Activated naive CD8-positive, alpha-beta T cell treated with anti-CD3 and anti-CD28 coated beads, Interleukin-2, amount 50 U/mL, for 24 hours (primary cell): ENCODE measurements at regions not wholly inside any gene's neighbourhood (a gene's known extent, or its start where the extent isn't known, plus 50 kb on each side); places are given as distances from the start of the nearest gene placed in this dataset.

Experiments used
- ATAC-seq: fragments of 150-1000 bp; cut with Tn5 transposase; one replicate; pipeline ENCODE4 v1.10.0; 2021
- DNase-seq: peaks from one replicate; pipeline ENCODE4 v3.0.0; 2021
- H3K27ac Mint-ChIP-seq: one replicate; pipeline ENCODE4 v1.8.0; 2021; ENCODE audit warnings: mild to moderate bottlenecking, mixed read lengths
- H3K27me3 Mint-ChIP-seq: one replicate; pipeline ENCODE4 v1.8.0; 2021; ENCODE audit warnings: mixed read lengths
- H3K36me3 Mint-ChIP-seq: one replicate; pipeline ENCODE4 v1.8.0; 2021; ENCODE audit warnings: low read depth, mixed read lengths
- H3K4me1 Mint-ChIP-seq: one replicate; pipeline ENCODE4 v1.8.0; 2021; ENCODE audit warnings: mixed read lengths
- H3K4me3 Mint-ChIP-seq: one replicate; pipeline ENCODE4 v1.8.0; 2021; ENCODE audit warnings: mild to moderate bottlenecking, moderate library complexity, mixed read lengths
- H3K9me3 Mint-ChIP-seq: one replicate; pipeline ENCODE4 v1.8.0; 2021; ENCODE audit warnings: mixed read lengths

- H3K4me1 Mint-ChIP-seq, result no peaks in the 10 kb centered on the region
- no peak for DNase-seq
- H3K4me3 Mint-ChIP-seq, result no peak overlapping the region
- H3K27me3 Mint-ChIP-seq, result no peaks in the 10 kb centered on the region
- H3K9me3 Mint-ChIP-seq, result peaks cover 7% of the 10 kb centered on the region
- no peaks in the 10 kb centered on the region for H3K36me3 Mint-ChIP-seq
- H3K27ac Mint-ChIP-seq, result no peak overlapping the region
- no peak for ATAC-seq
Observed at GRCh38 chr13:73608157-73608516, 526.1 kb downstream of the KLF12 start.

DNA sequence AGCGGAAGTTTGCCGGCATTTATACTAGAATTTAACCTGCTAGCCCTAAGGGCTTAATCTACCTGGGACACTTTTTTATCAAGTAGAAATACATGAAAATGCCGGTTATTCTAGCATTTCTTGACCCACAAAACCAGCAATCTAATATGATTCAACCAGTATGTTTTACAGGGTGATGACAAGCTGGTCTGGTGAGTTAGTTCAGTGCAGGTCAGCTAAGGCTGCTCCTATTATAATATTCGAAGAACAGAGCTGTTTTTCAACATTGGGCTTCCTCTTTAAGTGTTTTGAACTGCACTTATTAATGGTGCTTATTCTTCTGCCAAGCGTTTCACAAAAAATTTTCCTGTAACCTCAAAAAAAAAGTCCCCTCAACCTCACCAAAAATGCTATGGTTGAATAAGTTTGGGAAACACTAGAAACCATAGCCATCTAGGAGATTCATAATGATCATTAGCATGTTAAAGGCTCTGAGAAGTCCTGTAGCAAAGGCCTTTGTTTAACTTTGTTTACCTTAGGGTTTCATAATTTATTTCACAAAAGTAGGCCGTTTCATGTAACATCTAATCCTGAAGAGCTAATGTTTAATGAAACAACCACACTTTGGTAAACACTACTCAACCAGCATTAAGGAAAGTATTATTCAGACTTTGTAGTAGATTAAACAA is 526.6 kb downstream of the KLF12 start:
- H3K27ac Mint-ChIP-seq, result no peak overlapping the region
- H3K9me3 Mint-ChIP-seq, result peaks cover 9% of the 10 kb centered on the region
- H3K36me3 Mint-ChIP-seq, result no peaks in the 10 kb centered on the region
- H3K27me3 Mint-ChIP-seq, result no peaks in the 10 kb centered on the region
- no peak for ATAC-seq
- H3K4me1 Mint-ChIP-seq, result no peaks in the 10 kb centered on the region
- DNase-seq, result no peak
- no peak overlapping the region for H3K4me3 Mint-ChIP-seq

GRCh38 chr13:73603646-73604045 is 530.6 kb downstream of the KLF12 start:
- Mint-ChIP-seq H3K4me1 (no peaks in the 10 kb centered on the region), H3K27ac (no peak overlapping the region)
- no peak for DNase-seq

GRCh38 chr13:73602295-73602694 is 531.9 kb downstream of the KLF12 start:
- Mint-ChIP-seq H3K36me3 (no peaks in the 10 kb centered on the region), H3K27me3 (no peaks in the 10 kb centered on the region), H3K4me1 (no peaks in the 10 kb centered on the region), H3K27ac (no peak overlapping the region), H3K4me3 (no peak overlapping the region), H3K9me3 (peaks cover 11% of the 10 kb centered on the region)
- no peak for ATAC-seq
- no peak for DNase-seq

More at GRCh38 chr13:73603646-73604045, 530.6 kb downstream of the KLF12 start:
- no peaks in the 10 kb centered on the region for H3K27me3 Mint-ChIP-seq
- no peaks in the 10 kb centered on the region for H3K36me3 Mint-ChIP-seq
- no peak for ATAC-seq
- peaks cover 11% of the 10 kb centered on the region for H3K9me3 Mint-ChIP-seq
- H3K4me3 Mint-ChIP-seq, result no peak overlapping the region

GRCh38 chr13:73601708-73602107 is 532.5 kb downstream of the KLF12 start:
- no peak for ATAC-seq
- no peaks in the 10 kb centered on the region for H3K27me3 Mint-ChIP-seq

DNA sequence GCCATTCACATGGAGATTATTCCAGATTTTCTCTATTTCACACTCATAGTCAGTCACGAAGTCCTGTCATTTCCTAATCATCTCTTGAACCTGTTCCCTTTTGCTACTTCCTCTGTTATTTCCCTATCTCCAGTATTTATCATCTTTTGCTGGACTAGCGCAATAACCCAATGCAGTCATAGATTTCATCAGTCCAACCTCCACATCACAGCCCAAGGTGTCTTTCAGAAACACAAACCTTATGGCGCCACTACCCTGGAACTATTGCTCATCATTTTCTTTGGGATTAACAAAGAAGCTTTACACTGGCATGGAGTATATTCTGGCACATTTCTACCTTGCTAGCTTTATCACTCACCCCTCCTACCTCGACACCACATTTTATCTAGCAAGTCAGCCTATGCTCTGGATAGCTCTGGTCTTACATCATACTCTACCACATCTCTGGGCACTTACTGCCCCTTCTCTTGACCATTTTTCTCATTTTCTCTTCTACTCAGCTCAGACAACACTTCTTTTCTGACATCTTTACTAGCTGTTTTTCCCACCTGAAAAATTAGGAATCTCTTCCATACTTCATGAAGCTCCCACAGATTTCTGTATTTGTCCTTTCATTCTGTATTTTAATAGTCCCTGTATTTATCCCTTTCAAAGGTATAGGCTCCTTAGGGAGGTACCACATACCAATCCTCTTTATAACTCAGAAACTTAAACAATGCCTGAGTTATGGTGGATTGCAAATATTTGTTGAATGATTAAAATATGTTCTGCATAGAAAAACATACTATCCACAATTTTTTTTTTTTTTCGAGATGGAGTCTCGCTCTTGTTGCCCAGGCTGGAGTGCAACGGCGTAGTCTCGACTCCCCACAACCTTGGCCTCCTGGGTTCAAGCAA is 534.7 kb downstream of the KLF12 start:
- Mint-ChIP-seq H3K36me3 (no peaks in the 10 kb centered on the region), H3K27me3 (no peaks in the 10 kb centered on the region), H3K9me3 (peaks cover 11% of the 10 kb centered on the region), H3K4me1 (peaks cover 6% of the 10 kb centered on the region), H3K27ac (no peak overlapping the region), H3K4me3 (no peak overlapping the region)
- ATAC-seq, result no peak
- no peak for DNase-seq

More at GRCh38 chr13:73601708-73602107, 532.5 kb downstream of the KLF12 start:
- Mint-ChIP-seq H3K4me3 (no peak overlapping the region), H3K36me3 (no peaks in the 10 kb centered on the region), H3K27ac (no peak overlapping the region), H3K4me1 (no peaks in the 10 kb centered on the region), H3K9me3 (peaks cover 11% of the 10 kb centered on the region)
- no peak for DNase-seq

DNA sequence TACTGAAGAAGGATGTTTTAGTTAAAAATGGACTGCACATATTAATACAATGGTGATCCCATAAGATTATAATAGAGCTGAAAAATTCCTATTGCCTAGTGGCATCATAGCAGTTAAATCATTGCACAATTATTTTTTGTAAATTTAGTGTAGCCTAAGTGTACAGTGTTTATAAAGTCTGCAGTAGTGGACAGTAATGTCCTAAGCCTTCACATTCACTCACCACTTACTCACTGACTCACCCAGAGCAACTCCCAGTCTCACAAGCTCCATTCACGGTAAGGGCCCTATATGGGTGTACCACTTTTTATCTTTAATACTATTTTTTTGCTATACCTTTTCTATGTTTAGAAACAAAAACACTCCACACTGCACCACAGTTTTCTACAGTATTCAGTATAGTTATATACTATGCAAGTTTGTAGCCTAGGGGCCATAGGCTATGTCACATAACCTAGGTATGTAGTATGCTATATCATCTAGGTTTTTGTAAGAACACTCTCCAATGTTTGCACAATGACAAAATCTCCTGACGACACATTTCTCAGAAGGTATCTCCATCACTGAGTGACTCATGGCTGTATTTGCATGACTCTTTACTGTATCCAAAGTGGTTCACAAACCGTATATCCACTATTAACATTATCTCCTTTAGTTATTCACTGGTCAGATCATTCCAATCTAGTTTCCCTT is 536.0 kb downstream of the KLF12 start:
- Mint-ChIP-seq H3K9me3 (peaks cover 4% of the 10 kb centered on the region), H3K4me1 (peaks cover 6% of the 10 kb centered on the region), H3K36me3 (no peaks in the 10 kb centered on the region), H3K27ac (no peak overlapping the region), H3K27me3 (no peaks in the 10 kb centered on the region), H3K4me3 (no peak overlapping the region)
- no peak for DNase-seq
- no peak for ATAC-seq

DNA sequence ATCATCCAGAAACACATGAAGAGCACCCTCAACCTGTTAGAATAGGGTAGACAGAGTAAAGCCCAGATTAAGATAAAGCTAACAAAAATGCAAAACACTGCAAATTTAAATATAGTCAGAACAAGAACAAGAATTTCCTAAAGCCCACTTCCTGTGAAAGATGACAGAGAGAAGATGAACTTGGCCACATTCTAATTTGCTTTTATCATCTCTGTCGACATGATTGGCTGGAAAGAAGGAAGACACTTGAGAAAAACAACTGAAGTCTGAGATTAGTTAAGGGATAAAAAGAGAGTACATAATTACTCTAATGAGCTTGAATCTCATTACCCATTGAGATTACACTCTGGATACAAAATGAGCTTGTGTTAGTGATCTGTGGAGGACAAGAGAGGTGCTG is 537.6 kb downstream of the KLF5 start:
- H3K9me3 Mint-ChIP-seq, result no peaks in the 10 kb centered on the region
- H3K27ac Mint-ChIP-seq, result no peak overlapping the region
- ATAC-seq (no peak), DNase-seq (no peak)
- H3K4me1 Mint-ChIP-seq, result peaks cover 6% of the 10 kb centered on the region
- H3K4me3 Mint-ChIP-seq, result no peak overlapping the region
- H3K36me3 Mint-ChIP-seq, result no peaks in the 10 kb centered on the region
- H3K27me3 Mint-ChIP-seq, result no peaks in the 10 kb centered on the region

DNA sequence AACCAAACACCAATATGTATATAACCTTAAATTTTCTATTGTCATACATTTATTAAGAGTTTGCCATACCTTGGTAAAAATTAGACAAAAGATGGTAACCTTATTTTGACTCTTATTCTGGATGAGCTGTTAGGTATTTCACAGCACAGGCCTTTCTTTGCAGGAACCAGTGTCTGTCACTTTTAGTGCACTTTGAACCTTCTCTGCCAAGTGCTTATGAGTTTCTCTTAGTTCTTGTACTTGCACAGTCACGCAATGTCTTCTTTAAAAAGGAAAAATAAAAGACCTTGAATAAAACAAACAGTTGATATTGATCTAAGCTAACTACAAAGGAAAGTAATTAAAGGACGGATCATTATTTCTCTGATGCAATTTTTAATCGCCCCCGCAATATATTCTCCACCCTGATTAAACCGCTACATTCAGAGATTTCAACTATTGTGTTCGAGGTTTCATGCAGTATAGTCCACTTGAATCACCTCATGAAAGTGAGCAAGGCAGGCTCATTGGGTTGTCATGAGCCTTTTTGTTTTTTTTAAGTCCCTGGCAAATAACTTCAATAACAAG is 534.5 kb downstream of the KLF5 start:
- ATAC-seq (no peak), DNase-seq (no peak)
- Mint-ChIP-seq H3K36me3 (no peaks in the 10 kb centered on the region), H3K4me1 (peaks cover 6% of the 10 kb centered on the region), H3K27ac (no peak overlapping the region), H3K27me3 (no peaks in the 10 kb centered on the region), H3K9me3 (no peaks in the 10 kb centered on the region), H3K4me3 (no peak overlapping the region)

DNA sequence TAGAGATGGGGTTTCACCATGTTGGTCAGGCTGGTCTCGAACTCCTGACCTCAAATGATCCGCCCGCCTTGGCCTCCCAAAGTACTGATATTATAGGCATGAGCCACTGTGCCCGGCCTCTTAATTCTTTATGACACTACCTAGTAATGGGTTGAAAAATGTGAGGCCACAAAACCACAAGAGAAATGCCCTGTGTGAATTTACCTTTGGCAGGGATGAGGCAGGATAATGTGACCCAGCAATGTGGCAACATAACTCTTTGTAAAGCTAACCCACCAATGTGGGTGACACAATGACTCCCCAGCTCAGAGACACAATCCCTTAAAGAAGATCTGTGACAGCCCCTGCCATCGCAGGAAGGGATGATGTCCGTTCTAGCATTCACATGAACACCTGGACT is 533.1 kb downstream of the KLF5 start:
- Mint-ChIP-seq H3K4me3 (no peak overlapping the region), H3K4me1 (peaks cover 6% of the 10 kb centered on the region), H3K36me3 (no peaks in the 10 kb centered on the region), H3K9me3 (no peaks in the 10 kb centered on the region), H3K27me3 (no peaks in the 10 kb centered on the region), H3K27ac (no peak overlapping the region)
- ATAC-seq (no peak), DNase-seq (no peak)

- Mint-ChIP-seq H3K4me3 (no peak overlapping the region), H3K27ac (no peak overlapping the region)
- ATAC-seq, result no peak
Observed at GRCh38 chr13:73590795-73591194, 532.0 kb downstream of the KLF5 start.

DNA sequence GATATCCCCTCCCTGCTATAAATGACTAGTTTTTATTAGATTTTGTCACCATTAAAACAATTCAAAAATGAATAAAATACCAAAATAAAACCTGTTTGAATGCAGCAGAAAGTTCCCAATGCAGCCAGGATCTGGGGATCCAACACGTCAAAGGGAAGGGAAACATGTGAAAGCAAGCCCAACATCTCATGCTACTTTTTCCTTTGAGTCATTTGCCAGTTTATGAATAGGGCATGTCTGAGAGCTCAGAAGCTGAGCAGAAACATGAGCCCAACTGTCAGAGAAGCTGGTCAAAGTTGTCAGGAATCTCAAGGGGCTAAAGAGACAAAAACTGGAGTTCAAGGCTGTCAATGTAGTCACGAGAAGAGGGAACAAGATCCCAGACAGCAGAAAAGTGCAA is 526.4 kb downstream of the KLF5 start:
- H3K9me3 Mint-ChIP-seq, result peaks cover 5% of the 10 kb centered on the region
- H3K27me3 Mint-ChIP-seq, result no peaks in the 10 kb centered on the region
- DNase-seq, result no peak
- H3K4me3 Mint-ChIP-seq, result no peak overlapping the region
- H3K36me3 Mint-ChIP-seq, result no peaks in the 10 kb centered on the region
- H3K27ac Mint-ChIP-seq, result no peak overlapping the region
- no peak for ATAC-seq
- no peaks in the 10 kb centered on the region for H3K4me1 Mint-ChIP-seq

More at GRCh38 chr13:73590795-73591194, 532.0 kb downstream of the KLF5 start:
- Mint-ChIP-seq H3K36me3 (no peaks in the 10 kb centered on the region), H3K27me3 (no peaks in the 10 kb centered on the region), H3K9me3 (peaks cover 5% of the 10 kb centered on the region), H3K4me1 (no peaks in the 10 kb centered on the region)
- DNase-seq, result no peak

DNA sequence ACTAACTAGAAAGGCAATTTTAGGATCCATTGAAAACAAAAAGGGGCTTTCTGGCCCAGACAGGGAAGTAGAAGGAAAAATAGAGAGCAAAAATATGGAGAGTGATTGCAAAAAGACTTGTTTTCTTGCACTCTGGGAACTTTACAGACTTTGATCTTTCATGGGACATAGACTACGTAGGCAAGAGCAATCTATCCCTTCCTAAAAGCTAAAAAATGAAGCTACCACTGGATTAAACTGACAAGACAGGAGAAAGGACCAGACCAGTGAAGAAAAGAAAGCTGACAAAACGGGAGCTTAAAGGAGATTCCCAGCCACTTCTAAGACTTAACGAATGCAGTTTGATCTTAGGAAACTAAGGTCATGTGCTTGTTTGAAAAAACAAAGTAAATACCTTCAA is 524.5 kb downstream of the KLF5 start:
- Mint-ChIP-seq H3K27ac (no peak overlapping the region), H3K4me1 (no peaks in the 10 kb centered on the region), H3K36me3 (no peaks in the 10 kb centered on the region), H3K4me3 (no peak overlapping the region), H3K27me3 (no peaks in the 10 kb centered on the region), H3K9me3 (peaks cover 5% of the 10 kb centered on the region)
- ATAC-seq (no peak), DNase-seq (no peak)

- Mint-ChIP-seq H3K9me3 (no peaks in the 10 kb centered on the region), H3K4me3 (no peak overlapping the region), H3K4me1 (no peaks in the 10 kb centered on the region), H3K27me3 (no peaks in the 10 kb centered on the region), H3K27ac (no peak overlapping the region), H3K36me3 (no peaks in the 10 kb centered on the region)
- no peak for ATAC-seq
- no peak for DNase-seq
Observed at GRCh38 chr13:73580513-73581267, 521.9 kb downstream of the KLF5 start.
